ENCODE measurements at regions not wholly inside any gene's neighbourhood (a gene's known extent, or its start where the extent isn't known, plus 50 kb on each side); places are given as distances from the start of the nearest gene placed in this dataset.

DNA sequence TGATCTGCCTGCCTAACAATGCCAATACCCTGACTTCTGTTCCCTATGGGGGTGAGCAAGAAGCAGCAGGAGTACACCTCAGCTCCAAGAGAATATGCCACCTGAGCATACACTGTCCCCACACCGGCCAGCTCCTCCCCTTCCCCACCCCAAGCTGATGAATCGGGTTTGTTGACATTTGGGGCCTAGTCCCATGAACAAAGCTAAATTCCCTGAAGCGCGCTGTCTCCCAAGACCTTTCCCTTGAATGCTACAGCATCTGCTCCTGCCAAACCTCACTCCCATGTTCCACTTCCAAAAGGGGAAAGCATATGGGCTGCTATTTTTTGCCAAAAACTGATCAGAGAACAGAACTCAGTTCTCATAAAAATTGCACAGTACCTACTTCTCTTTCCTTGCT is 220.4 kb upstream of the CAMK1G start:
- TF ChIP-seq EZH2phosphoT487 (conservative IDR thresholded peaks at IDR 0.05; ENCODE audit: low read length): no peak
- TF ChIP-seq, protein P1, sequence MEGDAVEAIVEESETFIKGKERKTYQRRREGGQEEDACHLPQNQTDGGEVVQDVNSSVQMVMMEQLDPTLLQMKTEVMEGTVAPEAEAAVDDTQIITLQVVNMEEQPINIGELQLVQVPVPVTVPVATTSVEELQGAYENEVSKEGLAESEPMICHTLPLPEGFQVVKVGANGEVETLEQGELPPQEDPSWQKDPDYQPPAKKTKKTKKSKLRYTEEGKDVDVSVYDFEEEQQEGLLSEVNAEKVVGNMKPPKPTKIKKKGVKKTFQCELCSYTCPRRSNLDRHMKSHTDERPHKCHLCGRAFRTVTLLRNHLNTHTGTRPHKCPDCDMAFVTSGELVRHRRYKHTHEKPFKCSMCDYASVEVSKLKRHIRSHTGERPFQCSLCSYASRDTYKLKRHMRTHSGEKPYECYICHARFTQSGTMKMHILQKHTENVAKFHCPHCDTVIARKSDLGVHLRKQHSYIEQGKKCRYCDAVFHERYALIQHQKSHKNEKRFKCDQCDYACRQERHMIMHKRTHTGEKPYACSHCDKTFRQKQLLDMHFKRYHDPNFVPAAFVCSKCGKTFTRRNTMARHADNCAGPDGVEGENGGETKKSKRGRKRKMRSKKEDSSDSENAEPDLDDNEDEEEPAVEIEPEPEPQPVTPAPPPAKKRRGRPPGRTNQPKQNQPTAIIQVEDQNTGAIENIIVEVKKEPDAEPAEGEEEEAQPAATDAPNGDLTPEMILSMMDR (IDR thresholded peaks at IDR 0.05; ENCODE audit: insufficient read depth, low read length, poor library complexity, severe bottlenecking): no peak

All from SU-DHL-6 (cell line).